DMS79 treated with DMSO at 0.1 percent for 48 hours (cell line): ENCODE measurements at regions not wholly inside any gene's neighbourhood (a gene's known extent, or its start where the extent isn't known, plus 50 kb on each side); places are given as distances from the start of the nearest gene placed in this dataset.

Experiments
- DNase-seq: peaks from one replicate; lab custom pipeline; 2025; lab: John Stamatoyannopoulos, UW

- no peak for DNase-seq
These were observed 287.4 kb upstream of the HDAC4 start for GRCh38 chr2:239688122-239688681.

- DNase-seq, result no peak
These were observed 286.6 kb upstream of the HDAC4 start for GRCh38 chr2:239687441-239687840.

GRCh38 chr2:239685965-239686364, 285.1 kb upstream of the HDAC4 start:
- DNase-seq, result no peak

GRCh38 chr2:239685556-239685955, 284.7 kb upstream of the HDAC4 start:
- DNase-seq, result no peak

GRCh38 chr2:239684996-239685395, 284.2 kb upstream of the HDAC4 start:
- no peak for DNase-seq

- no peak for DNase-seq
These were observed 283.5 kb upstream of the HDAC4 start for GRCh38 chr2:239684271-239684810.

- no peak for DNase-seq
These were observed 281.7 kb upstream of the HDAC4 start for GRCh38 chr2:239682518-239682917.

GRCh38 chr2:239679755-239680154, 278.9 kb upstream of the HDAC4 start:
- no peak for DNase-seq

- DNase-seq, result no peak
These were observed 278.0 kb upstream of the HDAC4 start for GRCh38 chr2:239678666-239679296.

- no peak for DNase-seq
These were observed 277.3 kb upstream of the HDAC4 start for GRCh38 chr2:239678186-239678490.

GRCh38 chr2:239677453-239678185, 276.8 kb upstream of the HDAC4 start:
- no peak for DNase-seq

GRCh38 chr2:239676716-239677452, 276.1 kb upstream of the HDAC4 start:
- no peak for DNase-seq

- DNase-seq, result no peak
These were observed 275.3 kb upstream of the HDAC4 start for GRCh38 chr2:239675826-239676715.

GRCh38 chr2:239674981-239675825, 274.4 kb upstream of the HDAC4 start:
- no peak for DNase-seq

GRCh38 chr2:239674101-239674980, 273.5 kb upstream of the HDAC4 start:
- DNase-seq, result no peak

- DNase-seq, result no peak
These were observed 272.8 kb upstream of the HDAC4 start for GRCh38 chr2:239673641-239674040.

GRCh38 chr2:239671916-239672849, 271.4 kb upstream of the HDAC4 start:
- no peak for DNase-seq

GRCh38 chr2:239671471-239671870, 270.7 kb upstream of the HDAC4 start:
- DNase-seq, result no peak
